IMR-90 (cell line): ENCODE measurements at regions not wholly inside any gene's neighbourhood (a gene's known extent, or its start where the extent isn't known, plus 50 kb on each side); places are given as distances from the start of the nearest gene placed in this dataset.

ENCODE experiments used
- ATAC-seq: fragments of 200-7000 bp; cut with Tn5 transposase; 2 replicates; pipeline ENCODE4 v1.9.1; 2020; ENCODE audit warnings: low read depth, mild to moderate bottlenecking, moderate library complexity
- BruUV-seq: library from RNA; stranded (reverse); fragments of 400-500 nt; replicated peaks from 2 replicates; lab custom pipeline; 2021; lab: Mats Ljungman, UMichigan
- CTCF ChIA-PET: fragments of 300-600 bp; formaldehyde crosslinking; extraction: SDS; loops from one replicate; lab custom pipeline; 2021; ENCODE audit warnings: antibody characterized with exemption; lab: Yijun Ruan, JAX
- POLR2A ChIA-PET: fragments of 300-600 bp; sonication (Branson Sonifier 250); formaldehyde crosslinking; loops from one replicate; lab custom pipeline; 2022; ENCODE audit warnings: antibody characterized with exemption; ENCODE audit not compliant: unreplicated experiment; lab: Charles Lee
- DNase-seq: peaks from one replicate; pipeline ENCODE4 v3.0.0; 2013
- H2AFZ ChIP-seq: replicated peaks from 2 replicates; pipeline ENCODE3; 2013; ENCODE audit warnings: low read length, mild to moderate bottlenecking; ENCODE audit not compliant: poor library complexity
- H2AK5ac ChIP-seq: 2 replicates; pipeline ENCODE4 v1.6.1; 2013; ENCODE audit warnings: low read depth, low read length, inconsistent platforms
- H2AK9ac ChIP-seq: replicated peaks from 2 replicates; pipeline ENCODE3; 2013; ENCODE audit warnings: mild to moderate bottlenecking, low read depth, low read length, moderate library complexity; ENCODE audit not compliant: poor library complexity
- H2BK120ac ChIP-seq: 2 replicates; pipeline ENCODE4 v1.6.1; 2013; ENCODE audit warnings: low read depth, low read length, inconsistent platforms
- H2BK15ac ChIP-seq: 3 replicates; pipeline ENCODE4 v1.6.1; 2013; ENCODE audit warnings: low read depth, low read length, inconsistent platforms
- H2BK20ac ChIP-seq: 2 replicates; pipeline ENCODE4 v1.6.1; 2013; ENCODE audit warnings: low read depth, mild to moderate bottlenecking, inconsistent platforms, low read length, moderate library complexity
- H2BK5ac ChIP-seq: 2 replicates; pipeline ENCODE4 v1.6.1; 2013; ENCODE audit warnings: mild to moderate bottlenecking, low read depth, low read length, inconsistent platforms; ENCODE audit not compliant: poor library complexity, severe bottlenecking
- H3K14ac ChIP-seq: replicated peaks from 2 replicates; pipeline ENCODE4 v1.6.1; 2013; ENCODE audit warnings: low read depth, low read length, inconsistent platforms
- H3K18ac ChIP-seq: 2 replicates; pipeline ENCODE4 v1.6.1; 2013; ENCODE audit warnings: low read depth, low read length, control low read depth
- H3K23ac ChIP-seq: 2 replicates; pipeline ENCODE4 v1.6.1; 2013; ENCODE audit warnings: low read depth, low read length, inconsistent platforms
- H3K27ac ChIP-seq: 2 replicates; pipeline ENCODE4 v1.5.1; 2013; ENCODE audit warnings: mild to moderate bottlenecking, control low read depth, low read length; ENCODE audit not compliant: insufficient read depth
- H3K27me3 ChIP-seq: 2 replicates; pipeline ENCODE4 v1.6.1; 2013; ENCODE audit warnings: low read length; ENCODE audit not compliant: control insufficient read depth, insufficient read depth
- H3K36me3 ChIP-seq: 2 replicates; pipeline ENCODE4 v1.6.1; 2013; ENCODE audit warnings: low read length, mixed read lengths; ENCODE audit not compliant: control insufficient read depth, insufficient read depth
- H3K4ac ChIP-seq: 2 replicates; pipeline ENCODE4 v1.6.1; 2013; ENCODE audit warnings: low read depth, low read length, inconsistent platforms
- H3K4me1 ChIP-seq: 2 replicates; pipeline ENCODE4 v1.6.1; 2013; ENCODE audit warnings: low read length, mixed read lengths; ENCODE audit not compliant: control insufficient read depth, insufficient read depth
- H3K4me2 ChIP-seq: 2 replicates; pipeline ENCODE4 v1.6.1; 2013; ENCODE audit warnings: low read depth, mild to moderate bottlenecking, control low read depth, low read length, moderate library complexity
- H3K4me3 ChIP-seq: 2 replicates; pipeline ENCODE4 v1.5.1; 2013; ENCODE audit warnings: low read depth, mild to moderate bottlenecking, control low read depth, low read length, moderate library complexity; ENCODE audit not compliant: insufficient read depth
- H3K56ac ChIP-seq: 2 replicates; pipeline ENCODE4 v1.6.1; 2013; ENCODE audit warnings: low read length, inconsistent platforms; ENCODE audit not compliant: insufficient read depth; ENCODE audit errors: extremely low read depth
- H3K79me1 ChIP-seq, 2 experiments: 2 replicates each; pipeline ENCODE4 v1.6.1; 2013; ENCODE audit warnings: low read length in 2 of 2, inconsistent platforms in 1 of 2, low read depth in 1 of 2
- H3K9ac ChIP-seq: 2 replicates; pipeline ENCODE4 v1.6.1; 2013; ENCODE audit warnings: low read depth, low read length, control low read depth
- H3K9me1 ChIP-seq: 2 replicates; pipeline ENCODE4 v1.6.1; 2013; ENCODE audit warnings: low read length, inconsistent platforms; ENCODE audit not compliant: insufficient read depth
- H3K9me3 ChIP-seq: 2 replicates; pipeline ENCODE4 v1.6.1; 2013; ENCODE audit warnings: low read length; ENCODE audit not compliant: control insufficient read depth, insufficient read depth
- H4K20me1 ChIP-seq: 2 replicates; pipeline ENCODE4 v1.6.1; 2013; ENCODE audit warnings: low read length, inconsistent platforms; ENCODE audit not compliant: insufficient read depth
- H4K5ac ChIP-seq: 2 replicates; pipeline ENCODE4 v1.6.1; 2013; ENCODE audit warnings: mild to moderate bottlenecking, low read depth, low read length, control low read depth
- H4K8ac ChIP-seq, 2 experiments: 2 replicates each; pipeline ENCODE4 v1.6.1; 2013; ENCODE audit warnings: low read depth in 2 of 2, low read length in 2 of 2, control low read depth in 1 of 2, inconsistent platforms in 1 of 2
- H4K91ac ChIP-seq: 2 replicates; pipeline ENCODE4 v1.6.1; 2013; ENCODE audit warnings: low read depth, low read length, inconsistent platforms; ENCODE audit not compliant: insufficient read depth
- CEBPB ChIP-seq: IDR thresholded peaks from 2 replicates; pipeline ENCODE4 v1.6.1; 2012; ENCODE audit warnings: low read depth, low read length, improper control_type of control experiment
- MAFK ChIP-seq: IDR thresholded peaks from 2 replicates; pipeline ENCODE4 v1.6.1; 2012; ENCODE audit warnings: low read depth, low read length, improper control_type of control experiment
- SMC3 ChIP-seq: fragments of 150-350 bp; IDR thresholded peaks from 2 replicates; pipeline ENCODE4 v1.6.1; 2016; ENCODE audit warnings: low read depth, mild to moderate bottlenecking, antibody characterized with exemption, low read length, moderate library complexity
- WGBS, 2 experiments: methylation state at CpG; one replicate each; pipeline versions ENCODE4 v1.1.5 to v1.1.7; 2013; ENCODE audit warnings: missing lambda C conversion rate in 2 of 2; ENCODE audit not compliant: insufficient read length in 1 of 2; ENCODE audit errors: extremely low coverage in 2 of 2; 5-methylcytosine and 5-hydroxymethylcytosine counted together
- dilution Hi-C: fragments of 300-500 bp; cut with HindIII; formaldehyde crosslinking; loops from one replicate; pipeline ENCODE4 v1.14.3; 2018; ENCODE audit warnings: low sequenced_read_pairs; ENCODE audit not compliant: unreplicated experiment
- in situ Hi-C: fragments of 300-500 bp; cut with MboI; formaldehyde crosslinking; loops from 3 replicates; pipeline ENCODE4 v1.14.3; 2019; ENCODE audit warnings: low sequenced_read_pairs, inconsistent platforms, mixed read lengths
- intact Hi-C: fragments of 100-400 bp; cut with micrococcal nuclease; formaldehyde crosslinking; loops from 2 replicates; pipeline ENCODE4 v1.10.0; 2022
- TF ChIP-seq, protein P1 (sequence below): fragments of 150-350 bp; IDR thresholded peaks from 2 replicates; pipeline ENCODE4 v1.6.1; 2016; ENCODE audit warnings: low read depth, mild to moderate bottlenecking, low read length, moderate library complexity, borderline replicate concordance

DNA sequence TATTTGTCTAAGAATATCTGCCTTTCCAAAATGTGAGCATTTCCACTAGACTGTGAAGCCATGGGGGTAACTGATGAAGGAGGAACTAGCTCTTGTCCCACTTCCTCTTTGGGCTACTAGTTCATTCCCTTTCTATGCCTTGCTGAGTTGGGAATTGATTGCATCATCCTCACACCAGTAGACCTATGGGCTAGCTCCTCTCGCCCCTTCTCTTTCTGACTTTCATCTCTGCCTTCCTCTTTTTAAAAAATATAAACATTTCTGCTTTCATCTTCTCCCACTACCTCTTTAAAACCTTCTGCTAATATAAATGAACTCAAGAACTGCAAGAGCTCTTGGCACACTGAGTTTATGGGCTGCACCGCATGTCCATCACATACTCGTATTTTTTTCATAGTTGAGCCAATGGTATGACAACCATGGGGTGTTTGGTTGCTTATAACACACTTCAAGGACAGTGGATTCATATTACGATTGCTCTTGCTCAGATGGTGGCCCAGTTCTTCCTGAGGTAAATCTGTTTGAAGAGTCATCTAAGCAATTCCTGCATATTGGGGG is 182.0 kb downstream of the REEP3 start:
- Histone ChIP-seq H4K8ac (peak overlapping the region; percentile 17 to 35; a peak in 3 of 4 replicates), H3K14ac (peak overlapping the region; percentile 64; the same call in 1 of the 2 replicates), H4K5ac (peak overlapping the region; percentile 26; the same call in 1 of the 2 replicates), H3K27me3 (no peaks in the 10 kb centered on the region), H3K4me1 (peaks cover 6% of the 10 kb centered on the region), H2BK5ac (no peak overlapping the region), H2BK15ac (peak overlapping the region; percentile 29; the same call in 1 of the 3 replicates), H3K56ac (no peak overlapping the region), H3K4ac (peak overlapping the region; percentile 31; the same call in 1 of the 2 replicates), H3K23ac (0 out of 2 replicates have a peak overlapping the region, but pooled peaks have one; percentile 22), H3K4me2 (no peak overlapping the region), H3K27ac (no peak overlapping the region), H3K18ac (no peak overlapping the region; the same call in 1 of the 2 replicates), H2AK9ac (no peak overlapping the region), H4K91ac (peak overlapping the region; percentile 43), H3K9me1 (peaks cover 7% of the 10 kb centered on the region), H3K9ac (no peak overlapping the region), H2AK5ac (peak overlapping the region; percentile 67), H2BK120ac (peak overlapping the region; percentile 73), H2BK20ac (peak overlapping the region; percentile 74), H4K20me1 (no peaks in the 10 kb centered on the region; the same call in 1 of the 2 replicates), H3K79me1 (no peaks in the 10 kb centered on the region), H2AFZ (no peak overlapping the region), H3K4me3 (no peak overlapping the region), H3K9me3 (no peaks in the 10 kb centered on the region), H3K36me3 (no peaks in the 10 kb centered on the region)
- ChIA-PET CTCF (interaction anchor here (0.6 kb wide), 1 partner anchor 529 kb away, joined by 5 read pairs; no protein-coding TSS in a partner anchor), POLR2A (no interaction called here)
- DNase-seq = peak; percentile 43
- no CpG with 5 or more reads among the region's 4 CpGs for WGBS, 2 experiments
- dilution Hi-C loops (loop anchor here (25.0 kb wide), 1 partner anchor 541 kb away; no protein-coding TSS in a partner anchor), intact Hi-C loops (no loop called here), in situ Hi-C loops (no loop called here)
- no TSS peak for BruUV-seq
- no peak for TF ChIP-seq SMC3
- no peak for TF ChIP-seq MAFK
- TF ChIP-seq CEBPB = peak; percentile 93
- TF ChIP-seq, protein P1, sequence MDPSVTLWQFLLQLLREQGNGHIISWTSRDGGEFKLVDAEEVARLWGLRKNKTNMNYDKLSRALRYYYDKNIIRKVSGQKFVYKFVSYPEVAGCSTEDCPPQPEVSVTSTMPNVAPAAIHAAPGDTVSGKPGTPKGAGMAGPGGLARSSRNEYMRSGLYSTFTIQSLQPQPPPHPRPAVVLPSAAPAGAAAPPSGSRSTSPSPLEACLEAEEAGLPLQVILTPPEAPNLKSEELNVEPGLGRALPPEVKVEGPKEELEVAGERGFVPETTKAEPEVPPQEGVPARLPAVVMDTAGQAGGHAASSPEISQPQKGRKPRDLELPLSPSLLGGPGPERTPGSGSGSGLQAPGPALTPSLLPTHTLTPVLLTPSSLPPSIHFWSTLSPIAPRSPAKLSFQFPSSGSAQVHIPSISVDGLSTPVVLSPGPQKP = no peak
- ATAC-seq = no peak
